ENCODE measurements at regions not wholly inside any gene's neighbourhood (a gene's known extent, or its start where the extent isn't known, plus 50 kb on each side); places are given as distances from the start of the nearest gene placed in this dataset.
"Not testable (repeated sequence)": the region's sequence is repeated elsewhere in the genome, so short reads cannot be mapped to it uniquely, and the experiment has no call there.

DNA sequence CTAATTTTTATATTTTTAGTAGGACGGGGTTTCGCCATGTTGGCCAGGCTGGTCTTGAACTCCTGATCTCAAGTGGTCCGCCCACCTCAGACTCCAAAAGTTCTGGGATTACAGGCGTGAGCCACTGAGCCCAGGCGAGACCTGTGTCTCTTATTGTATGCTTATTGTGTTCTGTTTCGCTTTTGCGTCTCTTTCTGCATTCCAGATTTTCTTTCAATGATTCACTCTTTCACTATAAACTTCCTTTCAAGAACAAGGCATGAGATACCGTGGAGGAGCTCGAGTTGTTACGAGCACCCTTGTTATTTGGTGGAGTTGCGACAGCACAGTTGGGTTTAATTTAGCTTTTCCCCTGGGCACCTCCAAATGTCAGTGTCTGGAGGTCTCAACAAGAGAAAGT, 366.7 kb upstream of the FAT1 start:
- peaks cover 0 to 2% (median 0%) of the 10 kb centered on the region in 5 experiments for H3K27me3 ChIP-seq (replicated peaks in 2 of 5; ENCODE audit: control insufficient read depth in 4 of 5, insufficient read depth in 5 of 5, low read length in 4 of 5)
- no peaks in the 10 kb centered on the region for H3K36me3 ChIP-seq (ENCODE audit: control insufficient read depth in 4 of 4, insufficient read depth in 4 of 4, low read length in 3 of 4)
- ChIA-PET POLR2A (no interaction called here), CTCF (no interaction called here)
- no peak overlapping the region for H3K27ac ChIP-seq (ENCODE audit: insufficient read depth in 1 of 2, low read depth in 1 of 2, low read length in 2 of 2, poor library complexity in 1 of 2, severe bottlenecking in 2 of 2)
- no peak overlapping the region for H3K4me3 ChIP-seq (ENCODE audit: control insufficient read depth in 1 of 7, extremely low read depth in 1 of 7, insufficient read depth in 4 of 7, low read depth in 2 of 7, low read length in 6 of 7)
- no peak for DNase-seq
- H3K9me3 ChIP-seq (ENCODE audit: control extremely low read depth in 1 of 5, control insufficient read depth in 4 of 5, insufficient read depth in 2 of 5, low read depth in 1 of 5, low read length in 4 of 5), result no peaks in the 10 kb centered on the region
- WGBS (ENCODE audit: insufficient coverage), result 97% methylated on average over 4 of the region's 11 CpGs
- H3K4me1 ChIP-seq (ENCODE audit: control extremely low read depth in 1 of 4, control insufficient read depth in 4 of 4, insufficient read depth in 4 of 4, low read length in 3 of 4), result no peaks in the 10 kb centered on the region

DNA sequence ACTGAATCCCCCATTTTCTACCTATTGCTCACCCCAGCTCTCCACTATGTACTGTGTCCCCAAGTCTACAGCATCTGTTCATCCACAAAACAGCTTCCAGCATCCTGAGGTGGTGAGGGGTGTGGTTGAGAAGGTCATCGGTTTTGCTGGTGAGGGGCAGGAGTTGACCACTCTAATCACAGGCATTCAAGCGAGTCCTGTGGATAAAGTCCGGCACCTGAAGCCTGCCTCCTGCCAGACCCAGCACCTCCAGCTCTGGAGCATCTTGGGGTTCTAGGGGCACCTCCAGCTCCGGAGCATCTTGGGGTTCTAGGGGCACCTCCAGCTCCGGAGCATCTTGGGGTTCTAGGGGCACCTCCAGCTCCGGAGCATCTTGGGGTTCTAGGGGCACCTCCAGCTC, 367.2 kb upstream of the FAT1 start:
- H3K9me3 ChIP-seq (ENCODE audit: control extremely low read depth in 1 of 5, control insufficient read depth in 4 of 5, insufficient read depth in 2 of 5, low read depth in 1 of 5, low read length in 4 of 5); POLR2A ChIA-PET; H3K36me3 ChIP-seq (ENCODE audit: control insufficient read depth in 4 of 4, insufficient read depth in 4 of 4, low read length in 3 of 4); DNase-seq; H3K4me1 ChIP-seq (ENCODE audit: control extremely low read depth in 1 of 4, control insufficient read depth in 4 of 4, insufficient read depth in 4 of 4, low read length in 3 of 4); H3K27ac ChIP-seq (ENCODE audit: insufficient read depth in 1 of 2, low read depth in 1 of 2, low read length in 2 of 2, poor library complexity in 1 of 2, severe bottlenecking in 2 of 2); CTCF ChIA-PET; H3K27me3 ChIP-seq (replicated peaks in 2 of 5; ENCODE audit: control insufficient read depth in 4 of 5, insufficient read depth in 5 of 5, low read length in 4 of 5); H3K4me3 ChIP-seq (ENCODE audit: control insufficient read depth in 1 of 7, extremely low read depth in 1 of 7, insufficient read depth in 4 of 7, low read depth in 2 of 7, low read length in 6 of 7): not testable (repeated sequence)
- 93% methylated on average over 4 of the region's 6 CpGs for WGBS (ENCODE audit: insufficient coverage)

DNA sequence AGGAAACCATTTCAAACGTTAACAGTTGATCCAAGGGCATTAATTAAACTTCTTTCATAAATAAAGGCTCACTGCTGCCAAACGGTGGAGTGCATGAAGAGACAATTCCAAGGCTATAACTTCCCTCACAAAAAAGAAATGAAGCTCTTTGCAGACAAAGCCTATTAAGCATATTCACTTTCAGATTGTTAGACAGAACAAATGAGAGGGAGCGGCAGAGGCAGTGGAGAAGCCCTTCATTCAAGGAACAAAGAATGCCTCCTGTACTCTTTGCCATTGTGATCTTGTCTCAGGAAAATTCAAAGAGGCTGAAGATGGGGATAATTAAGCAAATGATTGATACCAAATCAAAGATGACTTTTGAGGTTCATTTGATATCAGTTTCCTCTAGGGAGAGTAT, 370.5 kb upstream of the FAT1 start:
- H3K27ac ChIP-seq (ENCODE audit: insufficient read depth in 1 of 2, low read depth in 1 of 2, low read length in 2 of 2, poor library complexity in 1 of 2, severe bottlenecking in 2 of 2), result no peak overlapping the region
- ChIA-PET POLR2A (no interaction called here), CTCF (no interaction called here)
- no peak overlapping the region for H3K4me3 ChIP-seq (ENCODE audit: control insufficient read depth in 1 of 7, extremely low read depth in 1 of 7, insufficient read depth in 4 of 7, low read depth in 2 of 7, low read length in 6 of 7)
- no peaks in the 10 kb centered on the region for H3K4me1 ChIP-seq (ENCODE audit: control extremely low read depth in 1 of 4, control insufficient read depth in 4 of 4, insufficient read depth in 4 of 4, low read length in 3 of 4)
- no peaks in the 10 kb centered on the region for H3K36me3 ChIP-seq (ENCODE audit: control insufficient read depth in 4 of 4, insufficient read depth in 4 of 4, low read length in 3 of 4)
- no peaks in the 10 kb centered on the region for H3K27me3 ChIP-seq (replicated peaks in 2 of 5; ENCODE audit: control insufficient read depth in 4 of 5, insufficient read depth in 5 of 5, low read length in 4 of 5)
- DNase-seq, result no peak
- H3K9me3 ChIP-seq (ENCODE audit: control extremely low read depth in 1 of 5, control insufficient read depth in 4 of 5, insufficient read depth in 2 of 5, low read depth in 1 of 5, low read length in 4 of 5), result no peaks in the 10 kb centered on the region
- 95% methylated on average over 3 of the region's 3 CpGs for WGBS (ENCODE audit: insufficient coverage)

DNA sequence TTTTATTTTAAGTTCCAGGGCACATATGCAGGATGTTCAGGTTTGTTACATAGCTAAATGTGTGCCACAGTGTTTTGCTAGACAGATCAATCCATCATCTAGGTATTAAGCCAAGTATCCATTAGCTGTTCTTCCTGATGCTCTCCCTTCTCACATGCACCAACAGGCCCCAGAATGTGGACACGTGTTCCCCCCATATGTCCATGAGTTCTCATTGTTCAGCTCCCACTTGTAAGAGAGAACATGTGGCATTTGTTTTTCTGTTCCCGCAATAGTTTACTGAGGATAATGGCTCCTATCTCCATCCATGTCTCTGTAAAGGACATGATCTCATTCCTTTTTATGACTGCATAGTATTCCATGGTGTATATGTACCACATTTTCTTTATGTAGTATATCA, 374.8 kb upstream of the FAT1 start:
- H3K4me1 ChIP-seq (ENCODE audit: control extremely low read depth in 1 of 4, control insufficient read depth in 4 of 4, insufficient read depth in 4 of 4, low read length in 3 of 4), result no peaks in the 10 kb centered on the region
- no peak overlapping the region for H3K27ac ChIP-seq (ENCODE audit: insufficient read depth in 1 of 2, low read depth in 1 of 2, low read length in 2 of 2, poor library complexity in 1 of 2, severe bottlenecking in 2 of 2)
- POLR2A ChIA-PET, result no interaction called here
- no peaks in the 10 kb centered on the region for H3K9me3 ChIP-seq (ENCODE audit: control extremely low read depth in 1 of 5, control insufficient read depth in 4 of 5, insufficient read depth in 2 of 5, low read depth in 1 of 5, low read length in 4 of 5)
- WGBS (ENCODE audit: insufficient coverage), result 50% methylated on average over 2 of the region's 2 CpGs
- no peak overlapping the region for H3K4me3 ChIP-seq (ENCODE audit: control insufficient read depth in 1 of 7, extremely low read depth in 1 of 7, insufficient read depth in 4 of 7, low read depth in 2 of 7, low read length in 6 of 7)
- CTCF ChIA-PET, result no interaction called here
- H3K27me3 ChIP-seq (replicated peaks in 2 of 5; ENCODE audit: control insufficient read depth in 4 of 5, insufficient read depth in 5 of 5, low read length in 4 of 5), result no peaks in the 10 kb centered on the region
- no peak for DNase-seq
- H3K36me3 ChIP-seq (ENCODE audit: control insufficient read depth in 4 of 4, insufficient read depth in 4 of 4, low read length in 3 of 4), result no peaks in the 10 kb centered on the region

DNA sequence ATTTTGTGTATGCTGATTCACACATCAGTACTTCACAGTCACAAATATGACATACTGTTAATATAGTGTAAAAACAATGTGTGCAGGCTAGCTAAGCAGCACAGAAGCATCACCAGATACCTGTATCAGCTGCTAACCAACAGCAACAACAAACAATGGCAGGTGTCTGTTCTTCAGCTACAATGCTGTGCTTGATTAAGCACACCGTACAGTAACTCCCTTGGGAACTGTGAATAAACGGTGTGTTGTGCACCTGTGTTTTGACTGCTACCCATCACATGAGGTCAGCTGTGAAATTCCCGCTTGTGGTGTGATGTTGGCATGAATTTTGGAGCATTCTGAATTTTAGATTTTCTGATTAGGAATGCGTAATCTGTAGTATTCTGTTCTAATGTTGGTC, 379.7 kb upstream of the FAT1 start:
- Histone ChIP-seq H3K27ac (ENCODE audit: insufficient read depth in 1 of 2, low read depth in 1 of 2, low read length in 2 of 2, poor library complexity in 1 of 2, severe bottlenecking in 2 of 2) (no peak overlapping the region), H3K4me3 (ENCODE audit: control insufficient read depth in 1 of 7, extremely low read depth in 1 of 7, insufficient read depth in 4 of 7, low read depth in 2 of 7, low read length in 6 of 7) (no peak overlapping the region), H3K9me3 (ENCODE audit: control extremely low read depth in 1 of 5, control insufficient read depth in 4 of 5, insufficient read depth in 2 of 5, low read depth in 1 of 5, low read length in 4 of 5) (no peaks in the 10 kb centered on the region), H3K36me3 (ENCODE audit: control insufficient read depth in 4 of 4, insufficient read depth in 4 of 4, low read length in 3 of 4) (no peaks in the 10 kb centered on the region), H3K4me1 (ENCODE audit: control extremely low read depth in 1 of 4, control insufficient read depth in 4 of 4, insufficient read depth in 4 of 4, low read length in 3 of 4) (no peaks in the 10 kb centered on the region), H3K27me3 (replicated peaks in 2 of 5; ENCODE audit: control insufficient read depth in 4 of 5, insufficient read depth in 5 of 5, low read length in 4 of 5) (no peaks in the 10 kb centered on the region)
- 94% methylated on average over 4 of the region's 4 CpGs for WGBS (ENCODE audit: insufficient coverage)
- ChIA-PET CTCF (no interaction called here), POLR2A (no interaction called here)
- DNase-seq, result no peak

DNA sequence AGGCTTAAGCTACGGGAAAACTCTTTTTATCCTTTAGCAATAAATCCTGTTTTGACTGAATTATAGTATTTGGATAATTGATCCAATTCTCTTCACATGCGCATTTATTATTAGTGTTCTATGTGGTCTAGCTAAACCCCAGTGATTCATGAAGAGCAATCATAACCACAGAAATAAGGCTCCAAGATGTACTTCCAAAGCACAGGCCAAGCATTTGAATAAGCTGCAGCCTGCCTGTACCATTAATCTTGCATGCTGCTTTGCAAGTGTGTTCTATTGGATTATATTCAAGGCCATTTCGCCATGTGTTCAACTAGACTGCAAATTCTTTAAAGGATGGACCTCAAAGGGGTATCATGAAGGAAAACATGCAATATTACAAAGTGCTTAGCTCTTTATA, 385.2 kb upstream of the FAT1 start:
- H3K4me1 ChIP-seq (ENCODE audit: control extremely low read depth in 1 of 4, control insufficient read depth in 4 of 4, insufficient read depth in 4 of 4, low read length in 3 of 4), result no peaks in the 10 kb centered on the region
- no peak for DNase-seq
- CTCF ChIA-PET, result interaction anchor here (1.6 kb wide), 1 partner anchor 9 kb away, joined by 8 read pairs; no protein-coding TSS in a partner anchor
- no CpG with 5 or more reads among the region's 3 CpGs for WGBS (ENCODE audit: insufficient coverage)
- no peak overlapping the region for H3K27ac ChIP-seq (ENCODE audit: insufficient read depth in 1 of 2, low read depth in 1 of 2, low read length in 2 of 2, poor library complexity in 1 of 2, severe bottlenecking in 2 of 2)
- POLR2A ChIA-PET, result no interaction called here
- no peaks in the 10 kb centered on the region for H3K36me3 ChIP-seq (ENCODE audit: control insufficient read depth in 4 of 4, insufficient read depth in 4 of 4, low read length in 3 of 4)
- H3K27me3 ChIP-seq (replicated peaks in 2 of 5; ENCODE audit: control insufficient read depth in 4 of 5, insufficient read depth in 5 of 5, low read length in 4 of 5), result no peaks in the 10 kb centered on the region
- no peak overlapping the region for H3K4me3 ChIP-seq (ENCODE audit: control insufficient read depth in 1 of 7, extremely low read depth in 1 of 7, insufficient read depth in 4 of 7, low read depth in 2 of 7, low read length in 6 of 7)
- no peaks in the 10 kb centered on the region for H3K9me3 ChIP-seq (ENCODE audit: control extremely low read depth in 1 of 5, control insufficient read depth in 4 of 5, insufficient read depth in 2 of 5, low read depth in 1 of 5, low read length in 4 of 5)

DNA sequence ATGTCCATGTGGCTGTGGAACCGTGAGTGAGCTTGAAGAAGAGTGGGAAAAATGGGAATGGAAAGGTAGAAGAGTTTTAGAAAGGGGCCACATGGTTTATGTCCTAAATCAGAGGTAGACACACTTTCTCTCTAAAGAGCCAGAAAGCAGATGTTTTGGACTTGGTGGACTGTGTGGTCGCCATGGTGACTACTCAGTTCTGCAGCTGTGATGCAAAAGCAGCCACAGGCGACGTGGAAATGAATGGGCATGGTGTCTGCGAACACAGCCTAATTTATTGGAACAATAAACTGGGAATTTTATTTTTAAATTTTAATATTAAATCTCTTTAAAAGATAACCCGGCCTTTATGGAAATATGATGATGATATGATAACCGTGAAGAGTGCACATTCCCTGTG, 386.0 kb upstream of the FAT1 start:
- Histone ChIP-seq H3K27me3 (replicated peaks in 2 of 5; ENCODE audit: control insufficient read depth in 4 of 5, insufficient read depth in 5 of 5, low read length in 4 of 5) (no peaks in the 10 kb centered on the region), H3K36me3 (ENCODE audit: control insufficient read depth in 4 of 4, insufficient read depth in 4 of 4, low read length in 3 of 4) (no peaks in the 10 kb centered on the region), H3K9me3 (ENCODE audit: control extremely low read depth in 1 of 5, control insufficient read depth in 4 of 5, insufficient read depth in 2 of 5, low read depth in 1 of 5, low read length in 4 of 5) (no peaks in the 10 kb centered on the region), H3K4me3 (ENCODE audit: control insufficient read depth in 1 of 7, extremely low read depth in 1 of 7, insufficient read depth in 4 of 7, low read depth in 2 of 7, low read length in 6 of 7) (no peak overlapping the region), H3K4me1 (ENCODE audit: control extremely low read depth in 1 of 4, control insufficient read depth in 4 of 4, insufficient read depth in 4 of 4, low read length in 3 of 4) (no peaks in the 10 kb centered on the region), H3K27ac (ENCODE audit: insufficient read depth in 1 of 2, low read depth in 1 of 2, low read length in 2 of 2, poor library complexity in 1 of 2, severe bottlenecking in 2 of 2) (no peak overlapping the region)
- DNase-seq, result no peak
- ChIA-PET POLR2A (no interaction called here), CTCF (interaction anchor here (1.6 kb wide), 1 partner anchor 10 kb away, joined by 8 read pairs; no protein-coding TSS in a partner anchor)
- WGBS (ENCODE audit: insufficient coverage), result 89% methylated on average over 3 of the region's 7 CpGs
